Hematopoietic multipotent progenitor cell treated with erythropoietin and hydrocortisone succinate and interleukin-3 and kit ligand, for 4 days (in vitro differentiated cells): ENCODE measurements at regions not wholly inside any gene's neighbourhood (a gene's known extent, or its start where the extent isn't known, plus 50 kb on each side); places are given as distances from the start of the nearest gene placed in this dataset.
"Not testable (repeated sequence)": the region's sequence is repeated elsewhere in the genome, so short reads cannot be mapped to it uniquely, and the experiment has no call there.

Experiments used
- DNase-seq: peaks from one replicate; pipeline ENCODE4 v3.0.0-alpha.2; 2015

DNA sequence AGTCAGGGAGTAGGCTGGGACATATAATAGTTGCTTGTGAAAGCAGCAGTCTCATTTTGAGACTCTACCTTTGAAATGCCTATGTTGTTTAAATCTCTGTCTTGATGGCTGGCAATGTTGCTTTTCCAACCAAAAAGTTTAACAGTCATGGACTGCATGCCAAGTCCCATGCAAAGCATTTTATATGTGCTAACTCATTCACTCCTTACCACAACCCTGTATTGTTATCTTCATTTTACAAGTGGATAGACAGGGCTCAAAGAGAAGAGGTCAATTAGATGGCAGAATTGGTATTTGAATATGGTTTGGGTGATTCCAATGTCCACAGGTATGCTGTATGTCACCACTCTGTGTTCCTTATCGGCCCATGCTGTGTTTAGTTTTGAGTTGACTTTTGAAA lies 331.4 kb upstream of the USP24 start:
- no peak for DNase-seq

DNA sequence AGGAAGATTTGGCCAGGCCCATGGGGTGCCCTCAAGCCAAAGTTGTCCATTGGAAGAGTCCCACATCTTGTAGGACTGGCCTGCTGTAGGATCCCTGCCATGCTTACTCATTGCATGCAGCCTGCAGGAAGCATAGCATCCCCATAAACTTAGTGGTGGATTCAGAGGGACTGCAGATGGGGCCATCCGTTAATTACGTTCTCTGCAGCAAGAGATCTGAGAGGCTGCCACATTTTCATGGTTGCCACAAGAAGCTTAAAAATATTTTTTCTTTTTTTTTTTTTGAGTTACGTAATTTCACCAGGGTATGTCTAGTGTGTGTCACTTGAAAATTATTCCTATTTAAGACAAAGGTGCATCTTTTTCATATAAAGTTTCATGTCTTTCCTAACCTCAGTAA lies 329.7 kb upstream of the USP24 start:
- no peak for DNase-seq

DNA sequence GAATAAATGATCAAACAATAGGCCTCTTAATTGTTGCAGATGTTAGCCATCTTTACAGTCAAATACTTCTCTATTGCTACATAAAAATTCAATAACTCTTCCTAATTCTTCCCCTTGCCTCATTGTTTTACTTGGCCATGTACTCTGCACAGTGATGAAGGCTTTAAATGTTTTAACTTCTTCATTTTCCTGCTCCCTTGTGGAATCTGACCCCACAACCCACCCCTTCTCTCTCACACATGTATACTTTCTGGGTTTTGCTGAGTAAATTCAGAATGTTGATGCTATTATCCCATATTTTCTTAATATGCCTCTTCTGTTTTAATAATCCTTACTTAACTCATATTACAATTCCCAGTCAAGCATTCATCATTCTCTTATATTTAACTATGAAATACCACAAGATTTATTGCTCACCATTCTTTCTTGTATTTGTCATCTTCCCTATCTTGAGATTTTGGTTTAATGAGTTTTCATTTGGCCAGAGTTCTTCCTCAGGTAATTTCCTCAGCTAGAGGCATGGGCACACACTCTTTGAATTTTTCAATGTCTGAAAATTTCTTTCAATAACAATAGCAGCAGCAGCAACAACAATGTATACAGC lies 327.8 kb upstream of the USP24 start:
- DNase-seq: no peak

DNA sequence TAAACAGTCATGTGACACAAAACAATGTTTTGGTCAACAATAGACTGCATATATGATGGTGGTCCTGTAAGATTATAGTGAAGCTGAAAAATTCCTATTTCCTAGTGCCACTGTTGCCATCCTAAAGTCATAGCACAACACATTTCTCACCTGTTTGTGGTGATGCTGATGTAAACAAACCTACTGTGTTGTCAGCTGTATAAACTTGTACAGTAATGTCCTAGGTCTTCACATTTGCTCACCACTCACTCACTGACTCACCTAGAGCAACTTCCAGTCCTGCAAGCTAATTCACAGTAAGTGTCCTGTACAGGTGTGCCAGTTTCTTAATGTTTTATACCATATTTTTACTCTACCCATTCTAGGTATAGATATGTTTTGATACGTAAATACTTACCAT lies 326.1 kb upstream of the USP24 start:
- no peak for DNase-seq

DNA sequence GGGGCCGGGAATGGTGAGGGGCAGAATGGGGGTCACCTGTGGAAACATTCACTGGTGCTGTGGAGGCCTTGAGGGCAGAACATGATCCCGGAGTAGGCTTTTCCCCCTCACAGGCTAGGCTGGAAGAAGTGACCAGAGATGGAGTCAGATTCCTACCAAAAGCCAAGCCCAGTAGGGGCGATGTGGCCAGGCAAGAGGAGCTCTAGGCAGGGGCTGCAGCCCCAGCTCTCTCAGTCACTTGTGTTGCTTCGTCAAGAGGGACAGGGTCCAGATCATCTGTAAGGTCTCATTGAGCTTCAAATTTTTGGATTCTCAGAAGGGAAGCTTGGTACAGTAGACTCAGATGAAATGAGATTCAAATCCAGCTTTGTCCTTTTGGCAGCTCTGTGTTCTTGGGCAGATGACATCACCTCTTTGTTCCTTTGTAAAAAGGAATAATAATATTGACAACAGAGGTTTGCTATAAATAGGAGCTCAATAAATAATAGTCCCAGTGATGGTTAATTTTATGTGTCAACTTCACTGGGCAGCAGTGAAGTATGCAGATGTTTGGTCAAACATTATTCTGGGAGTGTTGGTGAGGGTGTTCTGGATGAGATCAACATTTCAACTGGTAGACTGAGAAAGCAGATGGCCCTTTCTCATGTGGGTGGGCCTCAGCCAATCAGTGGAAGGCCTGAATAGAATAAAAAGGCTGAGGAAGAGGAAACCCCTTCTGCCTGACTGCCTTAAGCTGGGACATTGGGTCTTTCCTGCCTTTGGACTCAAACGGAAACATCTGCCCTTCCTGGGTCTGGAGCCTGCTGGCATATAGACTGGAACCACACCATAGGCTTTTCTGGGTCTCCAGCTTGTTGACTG lies 324.7 kb upstream of the USP24 start:
- DNase-seq: no peak

DNA sequence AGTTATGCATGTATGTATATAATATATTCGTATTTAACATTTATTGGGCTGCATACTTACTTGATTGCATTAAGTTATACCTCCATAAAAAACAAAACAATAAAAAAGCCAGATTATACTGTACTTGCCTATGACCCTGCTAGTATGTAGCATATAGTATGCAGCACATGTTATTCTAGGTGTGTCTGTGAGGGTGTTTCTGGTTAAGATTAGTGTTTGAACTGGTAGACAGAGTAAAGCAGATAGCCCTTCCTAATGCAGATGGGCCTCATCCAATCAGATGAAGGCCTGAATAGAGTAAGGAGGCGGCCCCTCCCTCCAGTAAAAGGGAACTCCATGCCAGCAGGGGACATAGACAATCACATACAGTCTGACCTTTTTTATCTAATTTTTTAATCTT lies 323.3 kb upstream of the USP24 start:
- no peak for DNase-seq

DNA sequence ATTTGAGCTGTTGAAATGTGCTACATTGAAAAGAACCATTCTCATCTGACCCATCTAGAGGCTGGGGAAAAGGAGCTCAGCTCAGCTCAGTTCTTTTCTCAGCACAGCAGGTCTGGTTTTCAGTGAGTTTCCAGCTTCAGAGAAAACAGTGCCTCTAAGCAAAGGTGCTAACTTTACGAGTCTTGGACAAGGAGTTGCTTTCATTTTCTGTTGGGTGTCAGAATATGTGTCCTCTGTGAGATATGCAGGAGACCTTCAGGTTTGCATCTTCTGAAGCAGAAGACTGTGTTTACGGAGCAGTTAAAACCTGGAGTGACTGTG lies 321.3 kb upstream of the USP24 start:
- DNase-seq: no peak

DNA sequence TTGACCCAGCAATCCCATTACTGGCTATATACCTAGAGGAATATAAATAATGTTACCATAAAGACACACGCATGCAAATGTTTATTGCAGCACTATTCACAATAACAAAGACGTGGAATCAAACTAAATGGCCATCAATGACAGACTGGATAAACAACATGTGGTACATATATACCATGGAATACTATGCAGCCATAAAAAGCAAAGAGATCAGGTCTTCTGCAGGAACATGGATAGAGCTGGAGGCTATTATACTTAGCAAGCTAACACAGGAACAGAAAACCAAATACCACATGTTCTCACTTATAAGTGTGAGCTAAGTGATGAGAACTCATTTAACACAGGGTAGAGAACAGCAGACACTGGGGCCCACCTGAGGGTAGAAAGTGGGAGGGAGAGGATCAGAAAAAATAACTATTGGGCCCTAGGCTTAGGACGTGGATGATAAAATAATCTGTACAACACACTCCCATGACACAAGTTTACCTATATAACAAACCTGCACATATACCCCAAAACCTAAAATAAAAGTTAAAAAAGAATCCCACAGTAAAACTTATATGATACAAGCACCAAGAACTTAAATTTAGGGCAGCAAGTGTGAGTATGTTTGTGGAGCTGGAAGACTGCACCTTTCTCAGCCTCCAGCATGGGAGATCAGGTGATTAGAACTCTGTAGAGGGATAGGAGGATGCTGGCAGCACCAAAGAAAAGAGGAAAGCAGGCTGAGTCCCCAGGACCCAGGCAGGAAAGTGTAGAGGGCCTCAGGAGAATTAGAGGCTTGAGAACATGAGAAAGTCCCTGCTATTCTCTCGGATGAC lies 320.8 kb upstream of the USP24 start:
- no peak for DNase-seq

DNA sequence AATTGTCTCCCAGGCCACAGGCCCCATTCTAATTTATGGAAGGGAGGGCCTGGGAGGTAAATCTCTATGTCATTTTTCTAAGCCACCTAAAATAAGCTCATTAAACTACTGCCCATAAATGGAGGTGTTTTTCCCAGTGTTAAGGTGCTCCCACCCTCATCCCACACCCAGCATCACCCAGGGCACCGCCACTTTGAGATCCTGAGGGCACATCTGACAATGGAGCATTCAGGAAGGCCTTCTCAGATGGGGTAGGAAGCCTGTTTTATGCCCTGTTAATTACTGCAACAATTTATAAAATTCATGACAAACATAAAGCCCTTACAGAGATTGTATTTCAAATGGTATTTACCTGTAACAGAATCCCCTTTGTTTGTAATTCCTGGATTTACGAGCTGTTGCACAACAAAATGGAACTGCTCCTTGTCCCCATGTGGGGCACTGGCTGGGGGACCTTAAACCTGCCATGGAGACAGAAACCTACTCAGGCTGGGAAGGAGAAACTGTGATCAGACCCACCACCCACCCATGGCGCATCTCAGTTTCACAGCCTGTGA lies 319.5 kb upstream of the USP24 start:
- DNase-seq: no peak

DNA sequence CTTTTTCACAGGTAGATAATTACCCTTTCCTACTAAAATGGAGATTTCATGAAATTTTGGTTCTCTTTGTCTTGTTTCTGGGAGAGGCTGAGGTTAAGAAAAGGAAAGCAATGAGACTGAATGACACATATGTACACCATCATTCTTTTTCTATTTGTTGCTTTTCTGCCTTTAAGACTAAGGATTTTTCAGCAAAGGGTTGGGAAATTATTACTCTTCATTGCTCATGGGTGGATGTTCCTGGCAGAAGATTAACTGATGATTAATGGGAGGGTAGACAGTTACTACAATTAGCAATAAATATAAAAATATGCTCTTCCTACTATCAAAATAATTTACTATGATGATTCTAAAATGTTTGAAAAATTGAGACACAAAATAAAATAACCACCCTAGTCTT lies 316.5 kb upstream of the USP24 start:
- DNase-seq: no peak

DNA sequence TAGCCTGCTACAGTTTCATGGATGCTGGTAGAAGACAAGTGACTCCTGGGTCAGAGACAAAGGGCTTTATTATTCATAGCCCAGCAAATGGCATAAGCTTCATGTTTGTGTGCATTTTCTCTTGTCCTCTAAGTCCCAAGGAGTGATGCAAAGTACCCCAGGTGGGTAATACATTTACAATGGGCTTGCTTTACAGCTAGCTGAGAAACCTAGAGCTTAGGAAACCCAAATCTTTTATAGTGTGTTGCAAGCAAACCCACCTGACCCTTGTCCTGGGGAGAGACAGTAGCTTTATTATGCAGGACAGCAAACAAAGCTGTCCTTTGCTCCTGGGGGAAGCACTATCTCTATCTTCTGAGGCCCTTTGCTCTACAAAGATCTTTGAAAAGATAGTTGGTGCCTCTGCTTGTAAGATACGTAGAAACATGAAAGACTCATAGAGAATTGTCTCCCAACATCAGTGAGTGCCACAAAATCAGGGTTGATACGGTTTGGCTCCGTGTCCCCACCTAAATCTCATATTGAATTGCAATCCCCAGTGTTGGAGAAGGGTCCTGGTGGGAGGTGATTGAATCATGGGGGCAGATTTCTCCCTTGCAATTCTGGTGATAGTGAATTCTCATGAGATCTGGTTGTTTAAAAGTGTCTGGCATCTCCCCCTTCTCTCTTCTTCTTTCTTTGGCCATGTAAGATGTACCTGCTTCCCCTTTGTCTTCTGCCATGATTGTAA lies 315.8 kb upstream of the USP24 start:
- no peak for DNase-seq

DNA sequence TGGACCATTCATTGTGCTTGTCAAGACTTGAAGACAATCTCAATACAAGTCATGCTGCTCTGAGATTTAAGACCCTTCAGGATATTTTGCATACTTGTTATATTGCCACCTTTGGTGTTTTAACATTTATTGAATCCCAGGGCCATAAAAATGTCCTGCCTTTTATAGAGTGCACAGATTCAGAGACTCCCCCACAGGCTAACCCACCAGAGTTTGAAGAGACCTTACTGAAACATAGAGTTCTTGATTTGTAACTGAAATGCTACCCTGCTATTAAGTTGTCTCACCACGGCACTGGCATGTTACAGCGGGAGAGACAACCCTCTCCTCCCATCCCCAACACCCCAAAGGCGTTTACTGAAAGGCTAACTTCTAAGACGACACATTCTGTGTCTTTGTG lies 313.9 kb upstream of the USP24 start:
- DNase-seq: no peak

DNA sequence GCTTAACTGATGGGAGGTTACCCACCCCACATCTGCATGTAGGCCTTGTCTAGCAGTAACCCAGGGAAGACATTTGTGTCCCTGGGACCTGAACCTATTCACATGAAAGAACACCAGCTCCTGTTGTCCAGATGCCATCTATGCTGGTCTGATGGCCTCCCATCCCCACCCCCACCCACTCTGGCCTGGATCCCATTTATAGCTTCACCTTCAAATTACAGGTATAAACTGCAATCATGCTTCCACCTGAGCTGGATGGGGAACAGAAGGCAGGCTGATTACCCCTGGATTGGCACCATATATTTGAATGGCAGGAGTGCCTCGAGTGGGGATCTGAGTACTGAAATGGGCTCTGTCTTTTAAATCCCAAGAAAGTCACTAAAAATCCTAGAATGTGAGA lies 312.7 kb upstream of the USP24 start:
- no peak for DNase-seq

DNA sequence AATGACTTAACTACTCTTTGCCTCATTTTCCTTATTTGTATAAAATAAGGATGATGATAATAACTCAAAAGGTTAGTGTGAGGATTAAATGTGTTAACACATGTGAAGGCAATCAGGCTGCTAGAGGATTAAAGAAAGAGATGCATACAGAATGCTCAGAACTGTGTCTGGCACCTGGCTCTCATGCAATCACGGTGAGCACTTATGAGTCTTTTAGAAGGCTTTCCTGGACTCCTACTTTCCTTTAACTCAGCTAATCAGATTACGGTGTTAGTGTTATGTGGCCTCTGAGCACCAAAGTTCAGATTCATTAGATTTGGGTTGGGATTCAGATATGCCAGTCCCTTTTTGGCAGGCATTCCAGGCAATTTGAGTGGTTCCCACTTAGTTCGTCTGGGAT lies 311.6 kb upstream of the USP24 start:
- DNase-seq: no peak

DNA sequence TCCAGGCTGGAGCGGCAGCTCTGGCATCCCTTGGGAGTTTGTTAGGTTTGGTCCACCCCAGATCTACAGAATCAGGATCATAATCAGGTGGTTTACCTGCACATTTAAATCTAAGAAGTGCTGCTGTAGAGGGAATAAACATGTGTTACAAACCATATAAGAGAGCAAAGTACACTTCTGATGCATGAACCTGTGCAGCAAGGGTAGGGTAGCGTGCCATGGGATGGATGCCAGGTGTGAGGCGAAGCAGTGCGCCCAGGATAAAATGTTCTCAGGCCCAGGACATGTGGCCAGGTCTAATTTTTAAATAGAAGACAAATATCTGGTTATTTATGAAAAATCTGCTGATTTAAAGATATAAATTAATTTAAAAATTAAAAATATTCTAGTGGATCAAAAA lies 308.8 kb upstream of the USP24 start:
- no peak for DNase-seq

DNA sequence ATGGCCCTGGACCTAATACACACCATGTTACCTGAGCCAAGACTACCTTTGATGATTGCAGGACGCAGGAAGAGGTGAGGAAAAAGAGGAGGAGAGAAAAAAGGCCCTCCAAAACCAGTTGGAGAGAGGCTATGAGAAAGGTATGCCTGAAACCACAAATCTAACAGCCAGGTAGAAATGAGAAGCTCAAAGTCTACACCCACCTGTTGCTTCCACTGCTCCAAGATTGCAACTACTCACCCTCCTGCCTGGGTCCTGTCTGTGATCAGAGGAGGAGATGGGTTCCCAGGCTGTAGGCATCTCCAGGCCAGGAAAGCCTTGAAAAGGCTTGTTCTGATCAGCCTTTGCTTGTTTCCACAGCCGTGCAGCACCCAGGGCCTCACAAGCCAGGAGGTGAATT lies 307.8 kb upstream of the USP24 start:
- DNase-seq: no peak

DNA sequence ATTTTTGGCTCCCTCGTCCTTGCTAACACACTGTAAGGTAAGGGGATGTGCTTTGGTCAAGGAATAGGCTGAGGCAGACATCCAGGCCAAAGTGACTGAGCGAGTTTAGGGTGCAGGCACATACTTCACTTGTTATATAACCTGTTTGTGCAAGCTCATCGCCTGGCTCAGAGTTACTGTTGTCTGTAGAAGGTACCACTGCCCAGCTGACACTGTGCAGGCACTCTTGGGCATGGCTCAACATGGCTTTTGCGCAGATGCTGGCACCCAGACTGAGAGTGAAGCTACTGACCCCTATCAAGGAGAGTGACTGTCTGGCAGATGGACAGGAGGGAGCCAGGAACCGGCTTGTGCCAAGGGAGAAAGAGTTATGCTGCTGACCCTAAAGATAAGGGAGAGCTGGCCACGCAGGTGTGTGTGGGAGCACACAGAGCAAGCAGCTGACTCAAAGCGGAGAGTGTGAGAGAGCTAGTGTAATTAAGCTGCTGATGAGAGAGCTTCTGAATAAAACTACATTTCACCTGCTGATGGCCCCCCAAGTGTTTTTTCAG lies 307.3 kb upstream of the USP24 start:
- DNase-seq: no peak

DNA sequence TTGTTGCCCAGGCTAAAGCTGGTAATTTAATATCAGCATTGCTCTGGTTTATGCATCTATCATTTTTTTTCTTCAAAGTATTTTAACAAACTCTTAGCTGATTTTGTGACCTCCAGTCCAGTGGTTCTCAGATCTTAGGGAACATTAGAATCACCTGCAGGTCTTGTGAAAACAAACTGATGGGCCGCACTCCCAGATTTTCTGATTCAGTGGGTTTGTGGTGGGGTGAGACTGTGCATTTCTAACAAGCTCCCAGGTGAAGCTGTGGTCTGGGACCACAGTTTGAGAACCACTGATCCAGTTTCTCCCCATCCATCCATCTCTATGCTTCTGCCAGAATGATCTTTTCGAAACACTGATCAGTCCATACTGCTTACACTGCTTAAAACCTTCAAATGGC lies 305.7 kb upstream of the USP24 start:
- no peak for DNase-seq

DNA sequence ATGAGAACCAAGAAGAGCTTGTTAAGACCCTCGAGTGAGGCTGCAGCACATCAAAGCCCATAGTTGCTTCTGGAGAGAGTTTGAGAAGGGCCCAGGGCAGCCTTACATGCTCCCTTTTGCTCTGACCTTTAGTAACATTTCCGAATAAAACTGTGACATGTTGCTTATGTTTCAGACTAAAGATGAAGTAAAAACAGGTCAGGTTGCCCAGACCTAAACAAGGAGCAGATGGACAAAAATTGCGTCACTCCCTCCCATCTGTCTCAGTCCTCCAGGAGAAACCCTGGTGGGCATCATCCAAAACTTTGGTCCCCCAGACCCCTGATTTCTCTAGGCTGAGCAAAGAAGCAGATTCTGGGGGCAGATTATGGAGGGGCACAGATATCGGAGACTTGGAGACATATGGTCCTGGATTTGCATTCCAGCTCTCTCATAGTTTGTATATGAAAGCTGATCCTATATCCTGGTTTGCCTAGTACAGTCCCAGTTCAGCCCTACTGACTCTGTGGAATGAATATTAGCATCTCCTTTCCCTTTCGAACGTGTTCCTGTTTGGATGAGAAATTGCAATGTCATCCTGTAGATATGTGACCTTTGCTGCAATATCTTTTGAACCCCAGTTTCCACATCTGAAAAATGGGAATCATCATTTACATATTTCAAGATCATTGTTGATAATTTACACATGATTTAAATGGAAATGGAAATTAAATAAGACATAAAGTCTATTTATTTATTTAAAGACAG lies 304.9 kb upstream of the USP24 start:
- DNase-seq: no peak

DNA sequence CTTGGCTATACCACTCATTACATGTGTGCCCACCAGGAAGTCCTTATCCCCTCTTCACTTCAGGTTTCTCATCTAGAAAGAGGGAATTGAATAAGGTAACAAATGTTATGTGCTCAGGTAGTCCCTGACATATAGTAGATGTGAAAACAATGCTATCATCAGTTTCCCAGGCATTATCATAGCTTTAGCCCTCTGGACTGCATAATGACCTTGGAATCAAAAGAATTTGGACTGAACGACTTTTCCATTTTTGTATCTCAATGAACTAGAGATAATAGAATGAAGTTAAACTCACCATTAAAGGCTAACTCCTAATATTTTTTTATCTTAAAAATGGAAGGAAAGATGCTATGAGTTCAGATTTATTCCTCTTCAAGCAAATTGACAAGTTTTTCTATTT lies 304.1 kb upstream of the USP24 start:
- no peak for DNase-seq

DNA sequence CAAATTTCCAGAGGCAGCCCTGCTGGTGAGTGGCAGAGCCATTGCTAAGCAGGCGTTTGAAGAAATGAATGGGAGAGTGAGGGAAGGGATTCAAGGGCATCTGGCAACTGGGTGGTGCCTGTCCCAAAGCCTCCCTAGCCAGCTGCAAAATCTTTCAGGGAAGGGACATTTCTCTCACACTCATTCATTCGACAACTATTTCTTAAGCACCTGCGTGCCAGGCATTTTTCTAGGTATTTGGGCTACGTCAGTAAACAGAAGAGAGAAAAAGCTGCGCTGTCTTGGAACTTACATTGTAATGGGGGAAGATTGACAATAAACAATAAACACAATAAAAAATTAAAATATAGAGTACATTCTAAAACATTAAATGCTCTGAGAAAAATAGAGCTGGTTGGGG lies 301.9 kb upstream of the USP24 start:
- DNase-seq: no peak

DNA sequence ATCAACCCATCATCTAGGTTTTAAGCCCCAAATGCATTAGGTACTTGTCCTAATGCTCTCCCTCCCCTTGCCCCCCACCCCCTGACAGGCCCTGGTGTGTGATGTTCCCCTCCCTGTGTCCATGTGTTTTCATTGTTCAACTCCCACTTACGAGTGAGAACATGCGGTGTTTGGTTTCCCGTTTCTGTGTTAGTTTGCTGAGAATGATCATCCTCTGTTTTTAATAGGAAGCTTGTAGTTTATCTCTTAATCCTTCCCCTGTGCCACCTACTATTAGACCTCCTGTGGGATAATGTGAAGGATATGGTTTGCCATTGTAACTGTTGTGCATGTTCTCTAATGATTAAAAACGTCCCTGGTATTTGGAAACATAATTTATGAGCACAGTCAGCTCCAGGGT lies 299.4 kb upstream of the USP24 start:
- not testable (repeated sequence) for DNase-seq
